Lower leg skin (tissue), 4 donors: ENCODE measurements at regions not wholly inside any gene's neighbourhood (a gene's known extent, or its start where the extent isn't known, plus 50 kb on each side); places are given as distances from the start of the nearest gene placed in this dataset.

Source experiments
- DNase-seq, 2 donors: peaks; one replicate each; pipeline ENCODE4 v3.0.0-alpha.2; 2019; ENCODE audit warnings: low spot score in 2 of 2
- H3K4me3 ChIP-seq: fragments of 200-600 bp; sonication (generic); 2 replicates; pipeline ENCODE4 v1.5.1; 2017; ENCODE audit warnings: mild to moderate bottlenecking, low read depth; ENCODE audit not compliant: poor library complexity, severe bottlenecking
- POLR2A ChIP-seq, 2 donors: fragments of 450-650 bp; IDR thresholded peaks; one replicate each; pipeline ENCODE4 v1.6.1; 2016 to 2017; ENCODE audit warnings: antibody characterized with exemption in 2 of 2, mild to moderate bottlenecking in 1 of 2, moderate library complexity in 1 of 2
- WGBS, 2 donors: methylation state at CpG; one replicate each; pipeline ENCODE4 v1.1.5; 2018; 5-methylcytosine and 5-hydroxymethylcytosine counted together
- intact Hi-C: fragments of 100-400 bp; cut with DNase I; formaldehyde crosslinking; loops from one replicate; pipeline ENCODE4 v1.15.0; 2023; ENCODE audit warnings: low total_unique reads
- TF ChIP-seq, protein P1 (sequence below), 3 donors: fragments of 450-650 bp; IDR thresholded peaks; one replicate each; pipeline ENCODE4 v1.5.1; 2016; ENCODE audit warnings: antibody characterized with exemption in 3 of 3, mild to moderate bottlenecking in 3 of 3, moderate library complexity in 2 of 3

DNA sequence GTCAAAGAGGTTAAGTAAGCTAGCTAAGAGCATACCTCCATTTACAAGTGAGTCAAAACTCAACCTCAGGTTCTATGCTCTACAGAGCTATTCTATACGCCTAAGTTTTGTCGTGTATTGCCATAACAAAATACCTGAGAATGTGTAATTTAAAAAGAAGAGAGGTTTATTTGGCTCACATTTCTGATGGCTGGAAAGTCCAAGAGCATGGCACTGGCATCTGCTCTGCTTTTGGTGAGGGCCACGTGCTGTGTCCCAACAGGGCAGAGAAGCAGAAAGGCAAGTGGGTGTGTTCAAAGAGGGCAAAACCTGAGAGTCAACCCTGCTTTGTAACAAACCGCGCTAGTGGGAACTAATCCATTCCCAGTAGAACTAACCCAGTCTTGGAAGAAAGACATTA is 60.9 kb upstream of the POU2F1 start:
- H3K4me3 ChIP-seq, result no peak overlapping the region
- TF ChIP-seq POLR2A (IDR thresholded peaks at IDR 0.05), result no peak
- TF ChIP-seq, protein P1, sequence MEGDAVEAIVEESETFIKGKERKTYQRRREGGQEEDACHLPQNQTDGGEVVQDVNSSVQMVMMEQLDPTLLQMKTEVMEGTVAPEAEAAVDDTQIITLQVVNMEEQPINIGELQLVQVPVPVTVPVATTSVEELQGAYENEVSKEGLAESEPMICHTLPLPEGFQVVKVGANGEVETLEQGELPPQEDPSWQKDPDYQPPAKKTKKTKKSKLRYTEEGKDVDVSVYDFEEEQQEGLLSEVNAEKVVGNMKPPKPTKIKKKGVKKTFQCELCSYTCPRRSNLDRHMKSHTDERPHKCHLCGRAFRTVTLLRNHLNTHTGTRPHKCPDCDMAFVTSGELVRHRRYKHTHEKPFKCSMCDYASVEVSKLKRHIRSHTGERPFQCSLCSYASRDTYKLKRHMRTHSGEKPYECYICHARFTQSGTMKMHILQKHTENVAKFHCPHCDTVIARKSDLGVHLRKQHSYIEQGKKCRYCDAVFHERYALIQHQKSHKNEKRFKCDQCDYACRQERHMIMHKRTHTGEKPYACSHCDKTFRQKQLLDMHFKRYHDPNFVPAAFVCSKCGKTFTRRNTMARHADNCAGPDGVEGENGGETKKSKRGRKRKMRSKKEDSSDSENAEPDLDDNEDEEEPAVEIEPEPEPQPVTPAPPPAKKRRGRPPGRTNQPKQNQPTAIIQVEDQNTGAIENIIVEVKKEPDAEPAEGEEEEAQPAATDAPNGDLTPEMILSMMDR (IDR thresholded peaks at IDR 0.05), result no peak
- WGBS, 2 donors, result 90 to 92% methylated on average over 5 of the region's 5 CpGs
- no peak for DNase-seq
- intact Hi-C loops, result loop anchor here (5.0 kb wide), 1 partner anchor 1622 kb away; no protein-coding TSS in a partner anchor

DNA sequence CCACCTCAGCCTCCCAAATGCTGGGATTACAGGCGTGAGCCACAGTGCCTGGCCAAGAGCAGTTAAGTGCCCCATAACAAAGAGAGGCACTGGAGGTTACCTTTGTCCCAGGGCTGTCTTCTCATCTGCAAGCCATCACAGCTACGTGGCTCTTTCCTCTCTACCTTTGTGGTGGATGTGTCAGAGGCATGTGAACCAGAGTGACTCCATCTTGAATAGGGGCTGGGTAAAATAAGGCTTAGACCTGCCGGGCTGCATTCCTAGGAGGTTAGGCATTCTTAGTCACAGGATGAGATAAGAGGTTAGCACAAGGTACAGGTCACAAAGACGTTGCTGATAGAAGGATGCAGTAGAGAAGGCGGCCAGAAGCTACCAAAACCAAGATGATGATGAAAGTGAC is 59.4 kb upstream of the POU2F1 start:
- WGBS, 2 donors, result 52 to 53% methylated on average over 5 of the region's 5 CpGs

DNA sequence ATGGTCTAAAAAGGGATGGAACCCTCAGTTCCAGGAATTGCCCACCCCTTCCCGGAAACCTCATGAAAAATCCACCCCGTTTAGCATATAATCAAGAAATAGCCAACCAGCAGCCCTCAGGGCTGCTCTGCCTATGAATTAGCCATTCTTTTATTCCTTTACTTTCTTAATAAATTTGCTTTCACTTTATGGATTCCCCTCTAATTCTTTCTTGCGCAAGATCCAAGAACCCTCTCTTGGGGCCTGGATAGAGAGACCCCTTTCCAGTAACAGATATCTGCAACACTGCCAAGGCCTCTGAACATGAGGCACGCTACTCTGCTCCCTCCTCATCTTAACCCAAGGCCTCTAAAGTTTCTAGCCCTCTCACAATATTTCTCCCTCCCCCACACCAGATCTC is 58.9 kb upstream of the POU2F1 start:
- intact Hi-C loops, result loop anchor here (5.0 kb wide), 1 partner anchor 1624 kb away; no protein-coding TSS in a partner anchor
- TF ChIP-seq POLR2A (IDR thresholded peaks at IDR 0.05), result no peak
- TF ChIP-seq, protein P1 (IDR thresholded peaks at IDR 0.05), result no peak
- no peak for DNase-seq
- no peak overlapping the region for H3K4me3 ChIP-seq
- 85 to 92% methylated on average over 4 of the region's 4 CpGs for WGBS, 2 donors

More for the DNA sequence above, 59.4 kb upstream of the POU2F1 start:
- H3K4me3 ChIP-seq, result no peak overlapping the region
- no peak for DNase-seq
- intact Hi-C loops, result loop anchor here (5.0 kb wide), 1 partner anchor 1624 kb away; no protein-coding TSS in a partner anchor
- TF ChIP-seq POLR2A (IDR thresholded peaks at IDR 0.05), result no peak
- TF ChIP-seq, protein P1 (IDR thresholded peaks at IDR 0.05), result no peak

DNA sequence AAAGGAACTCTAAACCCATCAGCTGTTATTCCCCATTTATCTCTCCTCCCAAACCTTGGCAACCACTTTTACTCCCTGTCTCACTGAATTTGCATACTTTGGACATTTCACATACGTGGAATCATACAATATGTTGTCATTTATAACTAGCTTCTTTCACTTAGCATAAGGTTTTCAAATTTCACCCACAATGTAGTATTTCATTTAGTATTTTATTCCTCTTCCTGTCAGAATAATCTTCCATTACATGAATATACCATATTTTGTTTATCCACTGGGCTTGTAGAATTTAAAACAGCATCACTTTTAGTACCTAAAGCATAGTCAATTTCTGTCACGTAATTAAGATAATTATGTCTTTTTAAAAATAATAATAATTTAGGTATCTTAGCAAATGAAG is 55.5 kb upstream of the POU2F1 start:
- no peak for DNase-seq
- 68 to 82% methylated on average over 2 of the region's 2 CpGs for WGBS, 2 donors
- intact Hi-C loops, result no loop called here
- TF ChIP-seq, protein P1 (IDR thresholded peaks at IDR 0.05), result no peak
- no peak for TF ChIP-seq POLR2A (IDR thresholded peaks at IDR 0.05)
- no peak overlapping the region for H3K4me3 ChIP-seq

DNA sequence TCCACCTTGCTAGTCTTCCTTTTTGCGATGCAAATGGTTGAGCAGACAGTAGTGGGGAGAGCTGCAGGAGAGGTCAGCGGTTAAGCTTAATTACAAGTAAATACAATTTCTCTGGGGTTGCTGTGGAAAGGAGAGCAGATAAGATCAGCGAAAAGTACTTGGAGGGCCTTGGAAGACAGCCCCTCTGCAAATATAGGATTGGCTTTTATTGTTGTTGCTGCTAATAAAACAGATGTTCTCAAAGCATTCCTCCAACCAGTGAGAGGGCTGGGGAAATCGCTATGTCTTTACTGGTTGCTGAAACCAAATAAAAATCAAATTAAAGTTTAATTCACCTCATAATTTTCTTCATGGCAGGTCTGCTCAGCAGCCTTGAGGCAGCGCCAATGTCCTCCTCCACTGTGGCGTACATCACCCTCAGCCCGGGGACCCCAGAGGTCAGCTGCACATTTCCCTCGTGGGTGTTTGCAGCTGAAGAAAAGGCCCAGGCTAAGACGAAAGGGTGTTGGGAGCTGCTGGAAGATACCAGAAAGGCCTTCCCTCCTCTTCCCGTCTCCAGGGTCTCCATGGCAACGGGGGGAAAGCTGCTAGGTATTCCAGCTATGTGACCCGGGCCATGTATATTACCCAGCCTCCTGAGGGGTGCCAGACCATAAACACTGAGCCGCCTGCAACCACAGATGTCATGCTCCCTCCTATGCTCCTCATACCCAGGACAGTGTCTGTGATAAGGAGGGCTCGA is 54.6 kb upstream of the POU2F1 start:
- 57 to 61% methylated on average over 14 of the region's 14 CpGs for WGBS, 2 donors
- no peak for DNase-seq

More for the DNA sequence above, 54.6 kb upstream of the POU2F1 start:
- no peak overlapping the region for H3K4me3 ChIP-seq
- TF ChIP-seq, protein P1 (IDR thresholded peaks at IDR 0.05), result no peak
- TF ChIP-seq POLR2A (IDR thresholded peaks at IDR 0.05), result no peak
- intact Hi-C loops, result no loop called here
